BJ (cell line): ENCODE measurements at regions not wholly inside any gene's neighbourhood (a gene's known extent, or its start where the extent isn't known, plus 50 kb on each side); places are given as distances from the start of the nearest gene placed in this dataset.
"Not testable (repeated sequence)": the region's sequence is repeated elsewhere in the genome, so short reads cannot be mapped to it uniquely, and the experiment has no call there.

ENCODE experiments used
- CTCF ChIA-PET: fragments of 350-600 bp; formaldehyde crosslinking; extraction: SDS; loops from one replicate; lab custom pipeline; 2021; ENCODE audit warnings: antibody characterized with exemption, inconsistent platforms; lab: Yijun Ruan, JAX
- POLR2A ChIA-PET: fragments of 300-600 bp; sonication (Branson Sonifier 250); formaldehyde crosslinking; extraction: SDS; loops from one replicate; lab custom pipeline; 2021; ENCODE audit warnings: antibody characterized with exemption; lab: Charles Lee
- DNase-seq: peaks from one replicate; pipeline ENCODE4 v3.0.0-alpha.2; 2011; ENCODE audit warnings: low read depth
- H3K27me3 ChIP-seq: 2 replicates; pipeline ENCODE4 v1.6.0; 2011; ENCODE audit warnings: low read length; ENCODE audit not compliant: control insufficient read depth, insufficient read depth
- H3K36me3 ChIP-seq: 2 replicates; pipeline ENCODE4 v1.5.1; 2011; ENCODE audit warnings: low read length; ENCODE audit not compliant: control insufficient read depth, insufficient read depth
- H3K4me3 ChIP-seq: 2 replicates; pipeline ENCODE4 v1.5.1; 2011; ENCODE audit warnings: low read depth, mild to moderate bottlenecking, control low read depth, low read length
- TF ChIP-seq, protein P1 (sequence below): IDR thresholded peaks from 2 replicates; pipeline ENCODE4 v1.5.1; 2011; ENCODE audit warnings: low read depth, mild to moderate bottlenecking, control low read depth, inconsistent platforms, low read length, moderate library complexity; ENCODE audit not compliant: insufficient read depth

DNA sequence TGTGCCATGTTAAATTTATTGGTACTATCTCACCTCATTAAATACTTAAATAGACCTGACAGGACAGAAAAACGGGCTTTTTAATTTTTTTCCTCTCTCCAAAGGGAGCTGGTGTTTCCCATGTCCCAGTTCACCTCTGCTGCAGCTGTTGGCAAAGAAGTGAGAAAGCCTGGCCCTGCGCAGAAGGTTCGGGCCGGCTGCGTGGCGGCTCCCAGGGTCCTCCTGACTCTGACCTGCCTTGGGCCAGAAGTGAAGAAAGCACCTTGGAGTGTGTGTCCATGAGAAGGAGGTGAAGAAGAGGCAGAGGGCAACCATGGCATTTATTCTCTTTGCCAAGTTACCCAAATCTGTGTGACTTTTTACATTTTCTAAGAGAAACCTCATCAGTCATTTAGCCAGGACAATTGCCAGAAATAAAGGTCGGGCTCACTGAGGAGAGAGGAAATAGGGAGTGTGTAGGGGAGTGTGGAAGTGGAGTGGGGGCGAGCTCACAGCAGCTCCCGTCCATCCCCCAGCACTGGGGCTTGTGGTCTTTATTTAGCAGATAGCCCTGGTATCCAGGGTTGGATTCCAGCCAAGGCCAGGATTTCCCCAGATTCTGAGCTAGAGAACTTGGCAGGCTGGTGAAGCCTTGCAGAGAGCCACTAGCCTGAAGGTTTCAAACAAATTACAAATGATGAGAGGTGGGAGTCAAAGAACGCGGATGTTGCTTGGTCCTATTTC lies 102.4 kb upstream of the CADM1 start:
- Histone ChIP-seq H3K36me3 (no peaks in the 10 kb centered on the region), H3K4me3 (no peak overlapping the region), H3K27me3 (peaks cover 8% of the 10 kb centered on the region)
- no peak for DNase-seq
- ChIA-PET CTCF (no interaction called here), POLR2A (no interaction called here)
- TF ChIP-seq, protein P1, sequence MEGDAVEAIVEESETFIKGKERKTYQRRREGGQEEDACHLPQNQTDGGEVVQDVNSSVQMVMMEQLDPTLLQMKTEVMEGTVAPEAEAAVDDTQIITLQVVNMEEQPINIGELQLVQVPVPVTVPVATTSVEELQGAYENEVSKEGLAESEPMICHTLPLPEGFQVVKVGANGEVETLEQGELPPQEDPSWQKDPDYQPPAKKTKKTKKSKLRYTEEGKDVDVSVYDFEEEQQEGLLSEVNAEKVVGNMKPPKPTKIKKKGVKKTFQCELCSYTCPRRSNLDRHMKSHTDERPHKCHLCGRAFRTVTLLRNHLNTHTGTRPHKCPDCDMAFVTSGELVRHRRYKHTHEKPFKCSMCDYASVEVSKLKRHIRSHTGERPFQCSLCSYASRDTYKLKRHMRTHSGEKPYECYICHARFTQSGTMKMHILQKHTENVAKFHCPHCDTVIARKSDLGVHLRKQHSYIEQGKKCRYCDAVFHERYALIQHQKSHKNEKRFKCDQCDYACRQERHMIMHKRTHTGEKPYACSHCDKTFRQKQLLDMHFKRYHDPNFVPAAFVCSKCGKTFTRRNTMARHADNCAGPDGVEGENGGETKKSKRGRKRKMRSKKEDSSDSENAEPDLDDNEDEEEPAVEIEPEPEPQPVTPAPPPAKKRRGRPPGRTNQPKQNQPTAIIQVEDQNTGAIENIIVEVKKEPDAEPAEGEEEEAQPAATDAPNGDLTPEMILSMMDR = no peak

DNA sequence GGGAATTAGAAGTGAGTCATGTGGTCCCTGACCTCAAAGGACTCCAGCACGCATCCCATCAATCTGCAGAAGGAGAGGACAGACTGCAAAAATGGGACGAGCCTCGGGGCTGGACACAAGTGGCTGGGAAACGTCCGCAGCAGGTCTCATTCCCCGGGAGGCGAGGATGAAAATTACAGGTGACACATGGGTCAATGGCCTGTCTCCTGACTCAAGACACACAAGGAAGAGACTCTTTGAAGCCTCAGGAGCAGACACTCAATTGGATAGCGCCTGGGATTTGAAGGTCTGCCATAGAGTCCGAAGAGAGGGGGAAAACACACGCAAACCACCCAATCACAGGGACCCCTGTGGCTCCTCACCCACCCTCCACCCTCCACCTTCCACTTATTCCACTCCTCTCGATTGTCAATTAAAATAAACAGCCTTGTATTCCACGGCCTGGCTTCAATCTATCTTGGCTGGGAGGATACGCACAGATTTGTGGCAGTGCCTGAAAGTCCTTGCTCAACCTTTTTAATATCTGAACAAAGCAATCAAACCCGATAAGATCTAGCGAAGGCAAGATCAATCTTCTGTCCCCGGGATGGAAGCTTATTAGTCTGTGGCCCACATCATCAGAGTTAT lies 101.8 kb upstream of the CADM1 start:
- ChIA-PET CTCF (no interaction called here), POLR2A (no interaction called here)
- H3K36me3 ChIP-seq = no peaks in the 10 kb centered on the region

DNA sequence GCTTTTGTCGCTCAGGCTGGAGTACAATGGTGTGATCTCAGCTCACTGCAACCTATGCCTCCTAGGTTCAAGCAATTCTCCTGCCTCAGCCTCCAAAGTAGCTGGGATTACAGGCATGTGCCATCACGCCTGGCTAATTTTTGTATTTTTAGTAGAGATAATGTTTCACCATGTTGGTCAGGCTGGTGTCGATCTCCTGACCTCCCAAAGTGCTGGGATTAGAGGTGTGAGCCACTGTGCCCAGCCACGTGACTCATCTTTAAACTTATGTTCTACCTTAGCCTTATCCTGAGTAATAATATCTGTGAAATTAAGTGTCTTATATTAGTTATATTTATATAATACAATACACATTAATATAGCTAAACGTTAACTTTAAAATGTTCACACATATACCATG lies 101.2 kb upstream of the CADM1 start:
- CTCF ChIA-PET, DNase-seq, H3K36me3 ChIP-seq, POLR2A ChIA-PET, H3K4me3 ChIP-seq, H3K27me3 ChIP-seq: not testable (repeated sequence)

More for the DNA sequence above, 101.8 kb upstream of the CADM1 start:
- Histone ChIP-seq H3K27me3 (peaks cover 6% of the 10 kb centered on the region), H3K4me3 (no peak overlapping the region)
- DNase-seq = no peak
- TF ChIP-seq, protein P1 = no peak

DNA sequence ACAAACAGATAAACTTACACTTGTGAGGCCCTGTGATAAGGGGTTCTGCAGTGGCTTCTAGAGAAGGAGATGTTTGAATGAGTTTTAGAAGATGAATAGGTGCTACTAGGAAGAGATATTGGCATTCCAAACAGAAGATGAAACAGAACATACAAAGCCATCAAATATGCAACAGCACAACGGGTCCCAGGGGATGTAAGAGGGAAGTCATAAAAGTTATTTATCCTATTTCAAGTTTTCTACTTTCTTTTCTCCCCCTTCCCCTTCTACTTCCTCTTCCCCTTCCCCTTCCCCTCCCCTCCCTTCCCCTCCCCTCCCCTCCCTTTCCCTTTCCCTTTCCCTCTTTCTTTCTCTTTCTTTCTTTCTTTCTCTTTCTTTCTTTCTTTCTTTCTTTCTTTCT lies 94.9 kb upstream of the CADM1 start:
- Histone ChIP-seq H3K27me3 (no peaks in the 10 kb centered on the region), H3K36me3 (no peaks in the 10 kb centered on the region), H3K4me3 (no peak overlapping the region)
- DNase-seq = no peak
- POLR2A ChIA-PET = no interaction called here
- CTCF ChIA-PET = no interaction called here
- TF ChIP-seq, protein P1 = no peak

DNA sequence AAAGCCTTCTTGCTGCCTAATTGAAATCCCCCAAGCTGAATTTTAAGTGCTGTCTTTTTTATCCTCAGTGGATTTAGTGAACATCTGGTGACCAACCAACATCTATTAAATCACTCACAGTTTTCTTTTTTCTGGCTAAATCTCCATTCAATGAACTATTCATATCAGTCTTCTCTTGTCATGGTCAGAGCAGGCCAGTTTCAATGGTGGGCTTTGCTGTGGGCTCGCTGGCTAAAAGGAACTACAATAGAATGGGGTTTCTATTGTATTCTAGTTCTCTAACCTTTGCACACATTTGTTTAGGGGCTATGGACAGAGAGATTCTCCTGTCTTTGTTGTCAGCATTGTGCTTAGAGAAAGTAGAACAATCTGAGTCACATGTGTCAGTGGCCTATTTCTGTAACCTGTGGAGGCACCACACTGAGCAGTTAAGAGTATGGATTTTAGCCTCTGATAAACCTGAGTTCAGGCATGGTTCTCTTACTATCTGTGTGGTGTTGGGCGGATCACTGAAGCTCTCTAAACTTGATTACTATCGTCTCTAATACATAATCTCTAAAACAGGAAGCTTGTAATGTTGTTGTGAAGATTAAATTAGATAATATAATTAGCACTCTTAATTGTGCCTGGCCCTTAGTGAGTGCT lies 94.2 kb upstream of the CADM1 start:
- no peaks in the 10 kb centered on the region for H3K36me3 ChIP-seq
- TF ChIP-seq, protein P1 = no peak
- ChIA-PET CTCF (no interaction called here), POLR2A (no interaction called here)
- DNase-seq = no peak
- H3K27me3 ChIP-seq = no peaks in the 10 kb centered on the region
- no peak overlapping the region for H3K4me3 ChIP-seq
